T-helper 2 cell (primary cell): ENCODE measurements at regions not wholly inside any gene's neighbourhood (a gene's known extent, or its start where the extent isn't known, plus 50 kb on each side); places are given as distances from the start of the nearest gene placed in this dataset.

Source experiments
- DNase-seq, 5 experiments: peaks; one replicate each; pipeline versions ENCODE4 v3.0.0 to v3.0.0-alpha.2; 2012 to 2022

- no peak for DNase-seq
Measured at GRCh38 chr13:81745391-81745790, 1404.5 kb upstream of the SPRY2 start.

DNA sequence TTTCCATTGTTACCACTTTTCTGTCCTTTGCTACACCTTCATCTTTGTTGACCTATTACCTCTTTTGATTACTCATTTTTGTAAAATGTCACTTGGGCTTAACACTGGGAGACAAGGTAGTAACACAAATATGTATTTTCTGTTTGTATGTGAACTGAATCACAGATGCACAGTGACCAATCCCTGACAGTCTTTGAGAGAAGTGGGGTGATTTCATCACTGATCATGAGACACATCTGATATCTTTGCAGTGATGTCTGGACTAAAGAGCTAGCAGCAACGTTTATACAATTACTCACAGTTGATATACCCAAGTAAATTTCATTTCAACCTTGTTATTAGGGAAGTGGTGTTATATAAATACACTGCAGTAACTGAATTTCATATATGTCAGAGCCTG, 1397.4 kb upstream of the SPRY2 start:
- no peak for DNase-seq

- no peak for DNase-seq
Measured at GRCh38 chr13:81726037-81726726, 1385.3 kb upstream of the SPRY2 start.

DNA sequence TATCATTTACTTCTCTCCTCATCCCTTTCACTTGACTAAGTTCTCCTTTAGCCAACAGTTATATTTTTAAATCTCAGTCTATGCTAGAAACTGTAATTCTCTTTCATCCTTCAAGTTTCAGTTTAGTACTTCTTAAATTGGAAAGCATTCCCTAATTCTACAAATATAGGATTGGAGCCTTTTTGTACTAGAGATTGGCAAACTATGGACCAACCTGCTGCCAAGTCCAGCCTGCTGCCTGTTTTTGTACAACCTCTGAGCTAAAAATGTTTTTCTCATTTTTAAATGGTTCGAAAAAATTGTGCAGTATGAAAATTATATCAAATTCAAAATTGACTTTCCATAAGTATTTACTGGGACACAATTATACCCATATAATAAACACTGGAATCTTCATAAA, 1381.5 kb upstream of the SPRY2 start:
- no peak for DNase-seq

DNA sequence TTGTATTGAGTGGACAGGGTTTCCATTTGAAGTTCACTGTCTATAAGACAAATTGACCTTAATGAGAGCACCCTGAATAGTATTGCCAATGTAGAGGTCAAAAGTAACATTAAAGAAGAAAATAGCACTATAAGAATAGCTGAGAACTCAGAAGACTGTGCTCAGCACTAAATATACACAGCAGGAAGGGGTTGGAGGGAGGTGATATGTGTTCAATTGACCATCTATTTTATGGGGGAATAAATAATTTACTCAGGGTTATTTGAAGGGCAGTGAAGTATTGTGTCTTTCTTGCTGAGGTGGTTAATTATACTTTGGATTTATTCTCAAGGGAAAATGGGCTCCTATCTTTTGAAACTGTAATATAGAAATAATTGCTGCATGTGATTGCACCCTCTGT, 1380.5 kb upstream of the SPRY2 start:
- DNase-seq = no peak

GRCh38 chr13:81714513-81714912, 1373.6 kb upstream of the SPRY2 start:
- DNase-seq = no peak

DNA sequence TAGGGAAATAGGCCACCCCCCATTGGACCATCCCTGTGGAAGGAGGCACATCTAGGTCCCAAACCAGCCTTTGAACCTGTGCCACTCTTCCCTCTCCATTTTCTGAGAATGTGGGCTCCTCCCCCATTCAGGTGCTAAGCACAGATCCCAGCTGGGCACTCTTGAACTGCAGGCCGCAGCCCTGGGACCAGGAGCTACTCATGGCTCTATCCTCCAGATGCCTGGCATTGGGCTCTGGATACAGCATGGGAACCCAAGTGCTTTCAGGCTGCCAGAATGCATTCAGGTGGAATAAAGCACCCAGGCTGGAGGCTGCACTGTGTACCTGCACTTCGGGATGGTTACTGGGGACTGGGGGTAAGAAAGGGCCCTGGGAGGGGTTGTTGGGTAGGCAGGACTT, 1372.3 kb upstream of the SPRY2 start:
- DNase-seq = no peak

- DNase-seq = no peak
Measured at GRCh38 chr13:81697826-81698225, 1356.9 kb upstream of the SPRY2 start.

GRCh38 chr13:81686877-81687276, 1346.0 kb upstream of the SPRY2 start:
- no peak for DNase-seq

DNA sequence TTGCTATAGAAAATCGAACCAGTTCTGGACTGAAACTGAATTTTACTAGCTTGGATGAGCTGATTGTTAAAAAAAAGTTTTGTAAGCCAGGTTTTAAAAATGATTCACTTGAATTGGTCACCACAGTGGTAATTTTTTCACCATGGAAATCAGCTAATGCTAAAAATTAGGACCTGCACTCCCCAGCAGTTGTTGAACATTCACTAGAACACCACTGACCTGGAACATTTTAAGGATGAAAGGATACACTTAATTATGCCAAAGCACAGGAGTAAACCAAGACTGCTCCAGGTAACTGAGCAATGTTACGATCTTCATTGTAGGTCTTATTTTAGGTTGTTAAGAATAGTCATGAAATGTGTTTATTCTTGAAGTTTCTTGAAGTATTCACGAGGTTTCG, 1342.6 kb upstream of the SPRY2 start:
- no peak for DNase-seq

- no peak for DNase-seq
Measured at GRCh38 chr13:81682081-81682630, 1341.2 kb upstream of the SPRY2 start.

DNA sequence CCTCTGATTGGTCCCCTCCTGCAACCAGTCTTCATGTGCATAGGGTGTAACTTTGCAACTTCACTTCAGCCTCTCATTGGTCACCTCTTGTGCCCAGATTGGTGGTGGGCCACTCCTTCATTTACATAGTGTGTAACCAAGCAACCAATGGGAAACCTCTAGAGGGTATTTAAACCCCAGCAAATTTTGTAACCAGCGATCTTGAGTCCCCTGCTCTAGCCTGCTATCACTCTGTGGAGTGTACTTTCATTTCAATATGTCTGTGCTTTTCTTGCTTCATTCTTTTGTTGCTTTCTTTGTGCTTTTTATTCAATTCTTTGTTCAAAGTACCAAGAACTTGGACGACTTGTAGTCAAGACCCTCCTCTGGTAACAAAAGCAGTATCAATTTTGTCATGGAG, 1336.9 kb upstream of the SPRY2 start:
- DNase-seq = no peak

GRCh38 chr13:81676008-81676407, 1335.1 kb upstream of the SPRY2 start:
- no peak for DNase-seq

DNA sequence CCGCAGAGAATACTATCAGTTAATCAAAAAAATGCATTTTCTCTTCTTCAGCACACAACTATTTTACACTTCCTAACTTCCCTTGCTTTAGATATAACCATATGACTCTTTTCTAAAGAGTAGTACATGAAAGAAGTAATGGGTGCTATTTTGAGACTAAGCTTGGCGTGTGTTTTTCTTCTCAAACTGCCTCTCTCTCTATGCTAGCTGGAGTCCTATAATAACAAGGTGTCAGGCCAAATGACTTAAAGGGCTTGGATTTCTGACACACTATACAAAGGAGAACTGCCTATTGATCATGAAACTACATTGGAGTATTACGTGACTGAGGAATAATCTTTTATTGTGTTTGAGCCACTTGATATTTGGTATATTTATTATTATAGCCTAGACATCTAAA, 1330.1 kb upstream of the SPRY2 start:
- DNase-seq = no peak

- no peak for DNase-seq
Measured at GRCh38 chr13:81670048-81670447, 1329.1 kb upstream of the SPRY2 start.

DNA sequence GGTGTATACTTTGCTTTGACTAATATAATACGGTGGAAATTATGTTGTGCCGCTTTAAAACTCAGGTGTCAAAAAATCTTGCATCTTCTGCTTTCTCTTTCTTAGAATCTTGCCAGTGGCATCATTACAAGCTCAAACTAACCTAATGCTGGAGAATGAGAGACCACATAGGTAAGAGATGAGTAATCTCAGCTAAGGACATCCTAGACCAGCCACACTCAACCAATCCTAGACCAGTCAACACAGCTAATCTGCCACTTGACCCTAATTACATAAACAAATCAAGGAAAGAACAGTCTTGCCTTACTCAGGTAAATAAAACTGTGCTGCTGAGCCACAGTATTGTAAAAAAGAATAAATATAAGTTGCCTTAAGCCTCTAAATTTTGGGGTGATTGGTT, 1323.9 kb upstream of the SPRY2 start:
- no peak for DNase-seq

DNA sequence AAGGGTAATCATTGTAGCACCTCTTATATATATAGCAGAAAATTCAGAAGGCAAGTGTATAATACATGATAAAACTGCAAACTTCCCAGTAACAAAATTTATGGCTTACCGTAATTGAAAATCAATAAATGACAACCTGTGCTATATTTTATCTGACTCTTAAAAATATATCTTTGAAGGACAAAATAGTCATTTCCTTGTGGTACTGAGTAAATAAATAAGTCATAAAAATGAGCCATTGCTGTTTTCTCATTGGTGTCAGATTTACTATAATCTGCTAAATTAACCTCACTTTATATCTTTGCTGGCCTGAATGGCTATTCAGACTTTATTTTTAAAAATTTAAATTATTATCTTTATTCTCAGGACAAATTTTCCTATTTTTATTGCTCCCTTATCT, 1319.1 kb upstream of the SPRY2 start:
- DNase-seq = no peak

GRCh38 chr13:81658598-81659370, 1317.9 kb upstream of the SPRY2 start:
- no peak for DNase-seq

DNA sequence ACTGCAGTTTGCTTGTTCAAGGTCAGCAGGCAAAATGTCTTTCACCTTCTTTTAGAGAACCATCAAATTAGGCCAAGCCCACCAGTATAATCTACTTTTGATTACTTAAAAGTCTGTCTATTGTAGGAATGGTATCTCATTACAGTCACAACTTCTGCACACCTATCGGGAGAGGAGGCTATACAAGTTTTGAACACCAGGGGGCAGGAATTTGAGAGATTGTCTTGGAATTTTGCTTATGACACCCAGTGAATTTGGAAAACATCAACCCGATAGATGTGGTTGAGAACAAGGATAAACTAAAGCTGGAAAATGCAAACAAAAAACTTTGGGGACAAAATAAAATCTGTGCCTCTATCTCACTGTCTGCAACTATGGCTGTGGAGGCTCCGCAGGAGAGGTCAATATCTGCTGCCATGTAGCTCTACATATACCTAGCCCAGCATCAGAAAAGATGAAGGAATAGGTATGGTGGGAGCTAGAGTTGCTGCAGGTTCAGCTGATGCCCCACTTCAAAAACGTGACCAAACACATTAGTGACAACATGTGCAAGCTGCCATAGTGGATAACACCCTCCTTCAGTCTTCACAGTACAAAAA, 1299.2 kb upstream of the SPRY2 start:
- DNase-seq = no peak

DNA sequence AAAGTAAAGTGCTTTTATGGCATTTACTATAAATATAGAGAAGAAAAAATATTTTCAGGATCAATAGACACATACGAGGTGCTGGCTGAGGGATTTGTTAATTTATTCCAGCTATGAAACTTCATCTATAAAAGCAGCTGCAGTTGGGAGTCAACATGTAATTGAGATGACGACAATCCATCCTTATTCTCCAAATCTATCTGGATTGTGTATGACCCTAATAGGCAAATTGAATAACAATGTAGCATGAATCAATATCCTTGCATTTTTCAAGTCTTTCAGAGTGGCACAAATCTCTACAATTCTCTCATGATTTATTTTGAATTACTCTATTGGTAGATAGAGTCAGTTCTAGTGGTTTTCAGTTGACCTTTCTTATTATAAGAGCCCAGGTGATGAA, 1296.5 kb upstream of the SPRY2 start:
- no peak for DNase-seq

DNA sequence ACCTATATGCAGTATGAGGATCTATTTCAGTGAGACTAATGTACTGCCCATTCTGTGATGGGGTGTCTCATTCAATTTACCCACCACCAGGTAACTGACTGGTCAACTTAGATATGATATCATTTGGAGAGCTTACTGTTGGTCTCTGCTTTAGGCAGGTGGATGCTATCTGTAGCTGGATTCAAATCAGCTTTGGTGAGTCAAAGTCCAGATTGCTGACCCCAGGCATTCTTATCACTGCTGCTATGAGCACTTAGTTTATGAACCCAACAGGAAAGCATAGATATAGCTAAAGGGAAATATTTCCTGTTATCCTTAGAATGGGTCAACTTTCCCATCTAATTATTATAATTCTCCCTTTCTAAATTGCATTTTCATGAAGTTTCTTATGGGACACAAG, 1295.2 kb upstream of the SPRY2 start:
- DNase-seq = no peak

GRCh38 chr13:81615031-81615430, 1274.1 kb upstream of the SPRY2 start:
- no peak for DNase-seq

DNA sequence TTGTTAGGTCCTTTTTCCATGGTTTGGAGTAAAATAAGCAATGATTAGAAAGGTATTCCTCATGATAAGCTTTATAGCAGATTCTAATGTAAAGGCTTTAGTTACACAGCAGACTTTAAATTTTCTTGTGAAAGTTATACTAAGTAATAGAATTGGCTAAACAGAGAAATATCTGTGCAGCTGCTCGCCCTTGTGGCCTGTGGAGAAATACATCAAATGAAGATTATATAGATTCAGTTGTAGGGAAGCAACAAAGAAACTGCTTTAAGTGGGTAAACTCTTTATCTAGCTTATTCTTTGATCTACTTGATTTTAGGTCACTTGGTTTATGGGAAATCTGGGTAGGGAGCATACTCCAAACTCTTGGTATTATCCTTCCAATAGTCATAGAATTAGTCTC, 1269.7 kb upstream of the SPRY2 start:
- DNase-seq = no peak

- no peak for DNase-seq
Measured at GRCh38 chr13:81609335-81609734, 1268.4 kb upstream of the SPRY2 start.
